ENCODE measurements at regions not wholly inside any gene's neighbourhood (a gene's known extent, or its start where the extent isn't known, plus 50 kb on each side); places are given as distances from the start of the nearest gene placed in this dataset.

DNA sequence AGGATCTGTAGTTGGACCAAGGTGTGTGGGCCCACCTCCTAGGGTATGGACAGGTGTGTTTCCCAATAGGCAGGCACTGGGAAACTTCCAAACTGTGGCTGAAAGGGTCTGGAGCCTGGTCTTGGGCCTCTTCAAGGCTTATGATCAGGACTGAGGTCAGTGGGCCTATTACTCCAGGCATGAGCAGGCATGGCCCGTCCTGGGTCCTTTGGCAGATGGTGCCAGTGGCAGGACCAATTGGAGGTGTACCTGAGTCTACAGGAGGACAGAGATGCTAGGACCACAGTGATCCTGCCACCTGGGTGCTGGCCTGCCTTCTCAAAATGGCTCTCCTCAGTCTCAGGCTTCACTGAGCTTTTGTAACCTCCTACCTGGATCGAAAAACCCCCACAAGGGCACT, 95.4 kb downstream of the RAB18 start:
- no peak for DNase-seq (ENCODE audit: low read depth)

DNA sequence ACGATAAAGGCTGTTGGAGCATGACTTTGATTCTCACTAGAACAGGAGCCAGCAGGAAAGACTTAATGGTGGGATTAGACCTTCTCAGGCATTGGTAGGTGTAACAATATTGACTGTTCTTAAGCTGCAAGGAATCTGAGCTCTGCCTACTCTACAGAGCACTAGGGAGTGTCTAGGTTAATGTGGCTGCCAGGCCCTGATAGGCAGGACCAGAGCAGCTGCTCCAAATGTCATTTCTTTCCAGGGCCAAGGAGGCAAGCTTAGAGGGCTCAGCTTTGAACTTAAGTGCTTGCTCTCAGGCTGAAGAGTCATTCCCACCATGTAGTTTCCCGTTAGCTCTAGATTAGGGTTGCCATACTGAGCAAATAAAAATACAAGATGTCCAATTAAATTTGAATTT, 96.8 kb downstream of the RAB18 start:
- no peak for DNase-seq (ENCODE audit: low read depth)

DNA sequence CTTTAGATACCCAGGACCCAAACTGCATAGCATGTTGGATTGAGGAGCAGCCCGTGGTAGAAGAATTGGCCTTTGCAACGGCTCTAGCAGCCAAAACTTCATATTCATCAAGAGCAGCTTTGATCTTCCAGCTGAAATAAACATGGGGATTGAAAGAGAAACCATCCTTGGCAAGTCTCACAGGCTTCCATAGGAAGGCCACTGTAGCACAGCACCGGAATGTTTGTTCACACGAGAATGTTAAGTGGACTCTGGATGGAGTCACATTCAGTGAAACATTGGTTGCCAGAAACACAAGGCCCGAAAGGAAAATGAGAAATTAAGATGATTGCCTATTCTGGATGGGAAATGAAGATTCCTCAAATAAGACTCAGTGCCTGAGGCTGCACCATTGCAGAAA, 97.4 kb downstream of the RAB18 start:
- DNase-seq (ENCODE audit: low read depth), result no peak

DNA sequence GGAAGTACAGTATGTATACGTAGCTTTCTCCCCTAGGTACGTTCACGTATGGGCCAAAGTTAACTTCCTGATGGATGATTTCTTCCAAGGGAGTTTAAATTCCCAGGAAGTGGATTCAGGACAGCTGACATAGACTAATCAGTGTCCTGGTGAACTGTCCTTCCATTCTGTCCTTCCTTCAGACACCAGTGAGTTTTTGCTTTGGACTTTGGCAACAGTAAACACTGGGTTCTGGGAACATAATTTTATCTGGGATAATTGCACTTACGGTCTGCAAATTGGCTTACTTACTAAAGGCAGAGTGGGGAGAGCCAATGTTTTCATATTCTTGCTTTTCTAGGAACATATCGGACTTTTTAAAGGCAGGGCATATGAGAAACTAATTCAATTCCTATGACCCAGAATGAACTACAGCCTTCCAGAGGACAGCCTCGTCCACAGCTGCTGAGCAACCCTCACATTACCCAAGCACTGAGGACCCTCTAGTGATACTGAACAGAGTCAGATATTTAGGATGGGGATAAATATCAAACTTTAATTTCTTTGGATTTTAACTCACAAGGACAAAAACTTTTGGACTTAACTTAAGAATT, 97.9 kb downstream of the RAB18 start:
- DNase-seq (ENCODE audit: low read depth), result no peak

DNA sequence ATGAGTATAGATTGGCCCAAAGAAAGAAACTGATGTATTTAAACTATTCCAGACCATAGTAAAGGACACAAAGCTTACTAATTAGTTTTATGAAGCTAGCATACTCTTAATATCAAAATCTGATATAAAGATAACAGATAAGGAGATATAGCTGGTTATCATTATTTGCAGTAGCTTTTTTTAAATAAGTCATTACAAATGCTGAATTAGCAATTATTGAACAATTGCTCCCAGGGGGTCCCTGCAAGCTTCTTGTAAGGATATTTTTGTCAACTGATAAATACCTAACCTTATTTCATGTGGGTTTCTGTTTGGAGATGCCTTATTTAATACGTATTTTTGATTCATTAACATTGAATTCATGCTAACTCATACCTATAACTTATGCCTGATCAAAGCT, 99.0 kb downstream of the RAB18 start:
- no peak for DNase-seq (ENCODE audit: low read depth)

DNA sequence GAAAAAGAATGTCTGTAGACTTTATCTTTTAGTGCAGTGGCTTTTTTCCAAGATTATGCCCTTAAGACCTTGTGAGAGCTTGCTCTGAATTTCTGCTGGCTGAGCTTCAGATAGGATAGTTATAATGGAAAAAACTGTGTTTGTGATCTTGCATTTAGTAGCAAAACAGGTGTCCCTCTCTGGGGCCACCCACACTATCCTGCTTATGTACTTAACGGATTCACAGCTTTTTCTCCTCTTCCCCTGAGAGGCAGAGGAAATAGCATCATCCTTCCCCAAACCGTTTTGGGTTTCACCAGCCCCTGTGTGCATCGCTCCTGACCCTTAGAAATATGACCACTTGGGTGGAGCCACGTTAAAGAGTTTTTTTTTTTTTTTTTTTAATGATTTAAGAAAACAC, 101.2 kb downstream of the RAB18 start:
- DNase-seq (ENCODE audit: low read depth), result no peak

DNA sequence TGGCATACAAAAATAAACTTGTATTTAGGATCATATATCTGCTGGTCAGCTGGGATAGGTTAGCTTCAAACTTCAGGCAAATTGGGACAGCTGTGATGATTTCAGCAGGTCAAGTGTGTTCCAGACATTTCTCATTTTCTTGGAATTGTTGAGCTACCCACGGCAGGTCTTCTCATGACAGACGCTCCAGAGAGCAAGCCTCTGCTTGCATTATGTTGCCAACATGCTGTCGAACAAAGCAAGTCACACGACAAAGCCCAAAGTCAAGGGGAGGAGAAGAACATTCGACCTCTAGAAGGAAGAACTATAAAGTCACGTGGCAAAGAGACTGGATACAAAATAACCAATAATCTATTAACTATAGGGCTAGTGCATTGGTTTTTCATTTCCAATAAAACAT, 103.5 kb downstream of the RAB18 start:
- DNase-seq (ENCODE audit: low read depth), result no peak

DNA sequence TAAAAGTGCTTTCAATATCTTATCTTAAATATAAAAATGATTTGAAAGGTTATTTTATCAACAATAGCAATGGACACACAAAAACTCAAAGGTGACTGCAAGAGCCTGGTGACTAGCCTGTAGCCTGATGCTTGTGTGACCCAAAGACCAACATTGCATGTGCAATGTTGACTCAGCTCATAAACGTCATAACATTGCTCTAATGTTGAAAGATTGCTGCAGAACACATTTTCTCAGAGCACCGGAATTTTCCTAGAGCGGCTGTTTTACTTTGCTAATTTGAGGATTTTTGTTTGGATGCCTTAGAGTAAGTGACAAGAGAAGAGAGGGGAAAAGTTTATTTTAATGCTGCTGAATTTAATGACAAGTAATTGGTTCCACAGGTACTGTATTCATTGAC, 107.1 kb downstream of the RAB18 start:
- peak; percentile 64 for DNase-seq (ENCODE audit: low read depth)

DNA sequence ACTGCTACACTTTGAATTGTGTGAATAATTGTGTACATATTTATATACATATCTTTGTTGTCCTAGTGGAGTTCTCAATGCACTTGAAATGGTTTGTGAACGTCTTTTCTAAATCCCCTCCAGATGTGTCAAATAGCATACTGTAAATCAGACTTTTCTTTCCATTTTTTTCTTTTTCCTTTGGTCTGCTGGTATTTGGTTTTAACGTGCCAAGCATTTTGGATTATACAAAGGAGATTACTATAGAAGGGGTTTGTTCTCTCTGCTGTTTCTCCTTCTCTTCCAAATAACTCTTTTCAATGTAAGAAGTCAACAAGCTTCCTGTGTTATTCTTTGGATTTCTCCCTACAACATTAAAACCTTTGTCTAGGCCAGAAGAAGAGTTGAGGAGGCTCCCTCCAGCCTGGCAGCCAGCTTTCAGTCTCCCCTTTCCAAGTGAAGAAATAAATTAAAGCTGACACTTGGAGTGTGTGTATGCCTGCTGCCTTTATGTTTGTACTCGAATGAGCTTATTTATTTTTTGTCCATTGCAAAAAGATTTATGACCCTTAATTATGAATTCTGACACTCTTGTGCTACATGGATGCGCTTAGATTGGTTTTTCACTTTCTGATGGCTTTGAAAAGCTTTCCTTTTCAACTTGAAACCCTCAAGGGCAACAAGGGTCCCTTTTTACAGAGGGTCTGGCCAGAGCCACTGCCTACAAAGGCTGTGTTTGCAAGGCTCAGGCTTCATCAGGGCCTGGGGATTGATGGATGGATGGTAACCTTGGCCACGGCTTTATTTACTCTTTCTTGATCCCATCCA, 107.8 kb downstream of the RAB18 start:
- no peak for DNase-seq (ENCODE audit: low read depth)

DNA sequence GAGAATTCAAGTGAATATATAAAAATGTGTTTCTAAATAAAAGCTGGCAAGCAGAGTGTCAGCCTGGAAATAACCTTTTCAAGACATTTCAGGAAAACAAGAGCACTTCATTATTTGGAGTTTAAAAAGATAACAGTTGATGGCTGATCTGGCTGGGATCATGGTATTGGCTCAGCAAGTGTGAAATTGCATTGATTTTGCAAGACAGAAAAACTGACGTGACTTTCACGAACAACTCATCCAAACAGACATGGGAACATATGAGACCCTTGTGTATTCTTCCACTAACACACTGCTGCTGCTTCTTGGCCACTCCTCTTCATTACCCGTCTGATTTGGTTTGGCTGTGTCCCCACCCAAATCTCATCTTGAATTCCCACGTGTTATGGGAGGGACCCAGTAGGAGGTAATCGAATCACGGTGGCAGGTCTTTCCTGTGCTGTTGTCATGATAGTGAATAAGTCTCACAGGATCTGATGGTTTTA, 108.5 kb downstream of the RAB18 start:
- no peak for DNase-seq (ENCODE audit: low read depth)

DNA sequence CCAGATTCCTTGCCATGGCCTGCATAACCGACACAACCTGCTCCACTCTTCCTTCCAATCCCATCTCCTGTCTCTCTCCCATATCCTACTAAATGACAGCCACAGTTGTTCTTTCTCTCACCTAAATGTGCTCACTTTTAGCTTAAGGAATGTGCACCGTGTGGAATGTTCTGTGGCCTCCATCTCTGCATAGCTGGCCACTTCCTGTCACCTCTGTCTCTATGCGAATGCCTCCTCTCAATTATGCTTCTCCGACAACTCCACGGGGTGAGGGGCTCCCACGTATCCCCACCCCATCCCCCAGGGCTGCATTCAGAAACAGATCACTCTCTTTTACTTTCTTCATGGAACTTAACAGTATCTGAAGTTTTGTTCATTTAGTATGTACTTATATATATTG, 110.7 kb downstream of the RAB18 start:
- DNase-seq (ENCODE audit: low read depth), result peak; percentile 17

DNA sequence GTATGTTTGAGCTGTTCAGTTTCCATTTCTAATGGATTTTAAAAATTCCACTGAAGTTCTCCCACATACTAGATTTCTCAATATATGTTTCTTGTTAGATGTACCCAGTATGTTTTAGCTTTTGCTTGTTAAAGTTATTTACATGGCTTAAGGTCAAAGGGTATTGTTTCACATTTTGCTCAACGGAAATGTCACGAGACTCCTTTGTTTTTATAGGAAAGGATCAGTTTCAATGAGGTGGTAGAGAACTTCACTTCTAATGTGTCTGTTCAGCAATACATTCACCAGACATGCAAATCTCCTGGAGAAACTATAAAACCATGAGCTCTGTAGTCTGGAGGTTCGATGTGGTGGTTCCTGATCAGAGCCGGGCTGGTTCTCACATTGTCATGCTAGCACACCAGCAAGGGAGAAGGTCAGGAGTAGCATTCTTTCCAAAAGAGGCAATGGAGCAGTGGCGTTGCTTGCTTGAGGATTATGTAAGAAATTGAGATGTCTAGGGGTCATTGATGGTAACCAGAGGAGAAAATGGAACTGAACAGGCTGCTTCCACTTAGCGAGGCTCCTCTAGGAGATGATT, 114.0 kb downstream of the RAB18 start:
- DNase-seq (ENCODE audit: low read depth), result no peak

DNA sequence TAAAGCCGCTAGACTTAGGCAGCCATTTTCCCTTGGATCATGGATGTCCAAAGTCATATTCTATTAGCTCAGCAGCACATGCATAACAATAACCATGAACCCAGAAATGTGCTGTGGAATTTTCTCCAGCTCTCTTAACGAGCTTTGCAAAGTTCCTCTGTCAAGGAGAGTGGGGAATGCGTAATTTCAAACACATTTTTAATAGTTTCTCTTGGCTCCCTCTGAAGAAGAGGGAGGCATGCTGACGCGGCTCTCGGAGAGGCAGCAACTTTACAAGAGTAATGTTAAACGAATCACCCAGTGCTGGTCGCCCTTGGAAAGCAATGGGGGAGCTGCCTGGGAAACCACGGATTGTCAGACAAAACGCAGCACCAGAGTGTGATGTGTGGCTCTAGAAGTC, 114.8 kb downstream of the RAB18 start:
- DNase-seq (ENCODE audit: low read depth), result no peak

DNA sequence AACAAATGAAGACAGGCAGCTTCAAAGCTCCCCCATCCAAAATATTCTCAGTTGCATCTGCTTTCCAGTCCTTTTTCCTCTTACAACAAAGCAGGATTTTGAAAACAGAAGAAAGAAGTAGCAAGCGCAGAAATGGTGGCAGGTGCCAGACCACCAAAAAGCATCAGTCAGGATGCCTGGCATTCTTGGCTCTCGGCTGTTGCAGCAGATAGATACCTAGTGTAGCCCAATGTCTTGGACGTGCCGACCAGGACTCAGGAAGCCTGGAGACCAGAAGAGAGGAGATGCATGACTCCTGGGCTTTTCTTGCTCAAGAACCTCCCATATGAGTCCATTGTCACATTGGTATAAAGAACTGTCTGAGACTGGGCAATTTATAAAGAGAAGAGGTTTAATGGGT, 115.2 kb downstream of the RAB18 start:
- no peak for DNase-seq (ENCODE audit: low read depth)

DNA sequence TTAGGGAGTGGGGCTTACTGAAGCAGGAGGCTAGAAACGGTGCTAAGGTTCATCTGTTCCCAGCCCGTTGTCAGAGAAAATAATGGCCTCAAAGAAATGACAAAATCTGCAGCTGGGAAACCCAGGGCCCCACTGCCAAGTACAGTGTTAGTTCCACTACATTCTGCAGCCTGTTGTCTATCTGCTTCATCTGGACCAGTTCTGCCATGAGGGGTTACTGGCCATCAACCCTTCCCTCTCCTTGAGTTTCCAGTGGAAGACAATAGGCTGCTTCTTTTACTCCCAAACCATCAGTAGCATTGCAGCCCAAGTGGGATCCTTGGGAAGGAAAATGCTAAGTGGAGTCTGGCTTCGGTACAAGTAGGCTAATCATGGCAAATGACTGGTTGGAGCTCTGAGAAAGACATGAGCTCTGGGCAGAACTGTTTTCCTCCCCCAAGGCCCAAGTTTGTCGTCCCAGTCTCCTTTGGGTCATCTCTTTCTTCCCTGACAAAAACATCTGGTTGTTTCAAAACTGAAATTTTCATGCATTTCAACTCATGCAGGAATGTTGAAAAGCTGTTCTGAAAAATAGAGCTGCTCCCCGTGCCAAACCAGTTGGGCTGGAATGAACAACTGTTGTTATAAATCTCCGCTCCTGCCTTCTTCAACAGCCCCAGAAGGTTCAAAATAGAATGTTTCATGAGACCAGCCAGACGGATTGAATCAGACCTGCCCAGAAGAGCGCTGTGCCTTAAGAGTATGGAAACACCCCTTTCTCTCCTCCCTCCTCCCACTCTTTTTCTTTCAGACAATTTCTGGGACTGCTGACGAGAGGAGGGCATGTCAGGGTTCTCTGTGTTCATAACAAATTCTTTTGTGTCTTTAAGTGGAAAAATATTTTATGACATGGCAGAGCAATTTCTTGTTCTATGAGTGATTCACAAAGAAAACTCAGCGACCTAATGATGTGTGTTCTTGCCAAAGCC, 116.6 kb downstream of the RAB18 start:
- peak; percentile 34 for DNase-seq (ENCODE audit: low read depth)

DNA sequence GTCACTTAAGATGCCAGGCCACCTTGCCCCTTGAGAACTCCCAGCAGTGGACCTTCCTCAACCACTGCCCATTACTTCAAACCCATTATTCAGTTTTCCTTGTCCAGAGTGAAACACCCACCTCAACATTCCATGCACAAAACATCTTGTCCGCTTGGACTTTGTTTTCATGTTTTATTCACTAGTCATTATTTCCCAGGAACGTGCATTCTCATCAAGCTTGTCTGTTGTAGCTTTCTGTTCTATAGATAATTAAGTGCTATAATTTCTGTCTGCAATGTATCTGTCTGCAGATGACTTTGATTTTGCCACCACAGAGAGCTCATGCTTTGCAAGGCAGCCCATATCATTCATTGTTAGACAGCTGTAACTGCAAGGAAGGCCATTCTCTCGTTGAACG, 117.4 kb downstream of the RAB18 start:
- DNase-seq (ENCODE audit: low read depth), result no peak

DNA sequence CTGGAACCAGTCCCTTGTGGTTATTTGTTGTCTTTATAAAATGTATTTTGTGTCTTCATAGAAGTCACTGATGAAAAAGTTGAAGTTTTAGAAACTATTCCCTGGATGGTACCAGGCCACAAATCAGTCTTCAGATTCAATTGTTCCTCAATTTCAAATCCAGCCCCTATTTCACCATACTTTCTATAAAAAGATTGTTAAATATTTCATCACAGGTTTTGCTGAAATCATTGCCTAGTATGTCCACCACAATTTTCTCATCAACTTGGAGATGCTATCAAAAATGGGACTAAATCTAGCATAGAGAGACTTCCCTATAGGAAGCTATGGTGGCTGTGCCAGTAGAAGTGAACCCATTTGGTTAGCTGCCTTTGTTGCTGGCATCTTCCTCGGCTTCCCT, 118.5 kb downstream of the RAB18 start:
- DNase-seq (ENCODE audit: low read depth), result no peak

Data from M059J (cell line).